ENCODE measurements at regions not wholly inside any gene's neighbourhood (a gene's known extent, or its start where the extent isn't known, plus 50 kb on each side); places are given as distances from the start of the nearest gene placed in this dataset.

GRCh38 chr1:88118176-88118845, 565.8 kb upstream of the PKN2 start:
- FAIRE-seq (no peak), DNase-seq (ENCODE audit: low spot score) (no peak)

- DNase-seq (ENCODE audit: low spot score) (no peak), FAIRE-seq (no peak)
These were observed 559.5 kb upstream of the PKN2 start for GRCh38 chr1:88124614-88125013.

DNA sequence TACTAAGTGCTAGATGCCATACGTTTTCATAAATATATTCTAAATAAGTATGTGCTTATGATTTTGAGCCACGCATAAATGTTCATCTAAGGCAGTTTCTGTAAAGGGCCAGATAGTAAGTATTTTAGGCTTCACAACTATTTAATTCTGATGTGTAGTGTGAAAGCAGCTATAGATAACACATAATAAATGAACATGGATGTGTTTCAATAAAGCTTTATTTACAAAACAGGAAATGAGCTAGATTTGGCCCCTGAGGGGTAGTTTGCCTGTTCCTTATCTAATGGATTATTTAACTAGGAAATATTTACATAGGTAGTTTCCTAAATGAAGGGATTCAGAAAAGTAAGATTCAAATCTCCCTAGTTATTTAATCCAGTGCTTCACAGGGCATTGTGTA, 557.6 kb upstream of the PKN2 start:
- DNase-seq (ENCODE audit: low spot score) (no peak), FAIRE-seq (no peak)

DNA sequence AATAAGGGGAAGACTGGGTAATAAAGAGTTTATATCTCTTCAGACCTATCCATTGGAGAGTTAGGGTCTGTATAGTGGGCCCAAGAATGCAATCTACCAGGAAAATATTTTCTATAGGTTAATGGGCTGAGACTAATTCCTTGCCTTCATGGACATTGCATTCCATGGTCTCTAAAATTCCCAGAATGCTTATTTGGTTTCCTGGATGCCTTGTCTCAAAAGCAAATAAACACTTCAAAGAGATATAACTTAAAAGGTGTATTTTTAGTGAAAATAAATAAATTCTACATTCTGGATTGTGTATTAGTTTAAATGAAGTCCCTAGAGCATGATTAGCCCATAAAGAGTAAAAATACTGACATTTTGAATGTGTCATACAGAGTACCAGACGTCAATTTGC, 550.1 kb upstream of the PKN2 start:
- DNase-seq (ENCODE audit: low spot score) (no peak), FAIRE-seq (no peak)

- DNase-seq (ENCODE audit: low spot score) (no peak), FAIRE-seq (no peak)
These were observed 548.8 kb upstream of the PKN2 start for GRCh38 chr1:88134983-88135921.

GRCh38 chr1:88139633-88140032, 544.4 kb upstream of the PKN2 start:
- no peak for DNase-seq (ENCODE audit: low spot score)
- FAIRE-seq = no peak

GRCh38 chr1:88140325-88140724, 543.7 kb upstream of the PKN2 start:
- FAIRE-seq (no peak), DNase-seq (ENCODE audit: low spot score) (no peak)

DNA sequence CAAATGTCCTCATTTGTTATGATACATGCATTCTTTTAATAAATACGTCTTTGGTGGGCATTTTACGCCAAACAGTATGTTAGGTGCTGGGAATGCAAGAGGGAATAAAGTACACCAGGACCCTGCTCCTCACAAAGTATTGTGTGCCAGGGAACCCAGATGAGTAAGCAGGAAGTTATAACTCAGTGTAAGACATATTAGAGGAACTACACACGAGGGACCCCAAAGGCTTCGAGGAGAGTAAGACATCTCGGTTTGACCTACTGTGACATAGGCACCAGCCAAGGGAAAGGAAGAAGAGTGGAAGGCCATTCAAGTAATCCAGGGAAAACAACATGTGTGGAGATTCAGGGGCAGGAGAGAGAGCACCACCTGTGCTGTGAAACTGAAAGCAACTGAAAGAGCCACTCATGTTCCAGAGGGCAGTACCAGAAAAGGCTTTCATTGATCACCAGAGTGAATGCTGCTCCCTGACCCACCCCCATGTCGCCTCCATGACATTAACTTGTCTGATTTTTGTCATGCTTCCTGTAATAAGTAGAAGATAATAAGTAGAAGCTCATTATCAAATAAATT, 542.5 kb upstream of the PKN2 start:
- DNase-seq (ENCODE audit: low spot score) (peak; percentile 4), FAIRE-seq (no peak)

GRCh38 chr1:88145752-88146151, 538.3 kb upstream of the PKN2 start:
- FAIRE-seq = no peak
- DNase-seq (ENCODE audit: low spot score) = no peak

- no peak for FAIRE-seq
These were observed 534.4 kb upstream of the PKN2 start for GRCh38 chr1:88149686-88150085.

DNA sequence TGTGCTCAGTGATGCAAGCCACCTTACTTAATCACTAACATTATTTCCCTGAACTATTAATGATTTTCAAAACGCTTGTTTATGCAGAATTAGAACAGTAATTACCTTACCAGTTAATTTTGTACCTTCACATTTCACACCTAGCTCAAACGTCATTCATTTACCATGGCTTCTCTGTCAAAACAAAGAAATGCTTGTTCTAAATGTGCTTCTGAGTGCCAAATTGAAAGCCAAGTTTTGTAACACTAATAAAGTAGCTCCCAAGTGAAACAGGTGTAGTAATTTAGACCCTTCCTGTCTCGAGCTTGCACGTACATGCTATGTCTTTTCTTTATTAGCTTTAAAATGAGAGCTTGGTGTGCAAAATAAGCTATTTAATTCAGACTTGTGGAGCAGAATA, 533.7 kb upstream of the PKN2 start:
- DNase-seq (ENCODE audit: low spot score) (no peak), FAIRE-seq (no peak)

More at GRCh38 chr1:88149686-88150085, 534.4 kb upstream of the PKN2 start:
- no peak for DNase-seq (ENCODE audit: low spot score)

DNA sequence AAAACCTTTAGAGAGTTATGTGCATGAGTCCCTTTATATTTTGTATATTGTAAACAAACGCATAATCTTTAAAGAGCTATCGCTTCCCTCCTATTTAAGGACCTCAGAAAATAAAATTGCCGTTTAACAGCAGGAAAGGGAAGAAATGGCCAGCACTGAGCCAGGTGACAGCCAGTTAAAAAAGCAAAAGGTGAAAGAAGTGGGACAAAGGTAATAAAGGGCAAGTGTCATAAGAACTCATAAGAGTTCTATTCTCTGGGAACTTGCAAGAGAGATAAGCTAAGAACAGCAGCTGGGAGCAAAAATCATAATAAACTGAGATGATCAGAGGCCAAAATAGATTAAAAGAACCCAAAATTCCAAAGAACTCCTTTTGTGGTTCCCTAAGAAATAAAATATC, 520.9 kb upstream of the PKN2 start:
- FAIRE-seq (no peak), DNase-seq (ENCODE audit: low spot score) (no peak)

- DNase-seq (ENCODE audit: low spot score) = no peak
- no peak for FAIRE-seq
These were observed 515.9 kb upstream of the PKN2 start for GRCh38 chr1:88168126-88168525.

DNA sequence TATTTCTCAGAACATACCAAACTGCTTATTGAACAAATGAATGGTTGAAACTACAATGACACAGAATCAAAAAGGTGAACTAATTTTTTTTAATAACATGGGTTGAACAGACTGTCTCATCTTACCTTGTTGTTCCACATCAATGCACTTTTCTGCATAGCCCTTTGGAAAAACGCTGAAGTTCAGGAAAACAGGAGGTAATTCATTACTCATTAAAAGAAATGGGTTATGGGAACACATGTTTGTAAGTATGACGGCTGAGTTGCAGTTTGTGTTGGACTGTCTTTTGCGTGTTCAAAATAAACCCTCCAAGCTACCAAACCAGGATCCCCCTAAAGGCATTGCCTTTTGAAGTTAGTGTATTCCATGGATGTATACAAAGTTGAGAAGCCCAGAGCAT, 514.9 kb upstream of the PKN2 start:
- FAIRE-seq (no peak), DNase-seq (ENCODE audit: low spot score) (no peak)

GRCh38 chr1:88169939-88170338, 514.1 kb upstream of the PKN2 start:
- no peak for DNase-seq (ENCODE audit: low spot score)
- no peak for FAIRE-seq

DNA sequence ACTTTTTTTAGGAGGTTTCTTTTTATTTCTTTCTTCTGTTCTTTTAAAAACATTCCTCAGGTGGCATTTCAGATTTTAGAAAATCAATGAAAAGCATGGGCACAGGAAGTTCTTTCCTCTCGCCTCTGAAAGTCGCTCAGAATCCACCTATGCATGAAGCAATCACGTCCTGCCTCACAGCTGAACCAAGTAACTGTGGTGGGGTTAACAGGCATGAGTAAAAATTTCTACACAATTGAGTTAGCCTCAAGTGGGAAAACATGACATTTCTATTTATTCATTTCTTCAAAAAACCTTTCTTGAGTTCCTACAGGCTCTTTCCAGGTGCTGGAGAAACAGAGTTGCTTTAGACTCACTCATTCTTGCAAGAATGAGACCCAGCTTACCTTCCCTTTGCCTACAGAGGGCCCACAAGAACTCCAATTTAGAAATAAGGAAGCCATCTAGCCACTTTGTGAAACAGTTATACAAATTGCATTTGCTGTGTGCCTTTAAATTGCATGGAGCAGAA, 508.9 kb upstream of the PKN2 start:
- FAIRE-seq = no peak
- peak; percentile 2 for DNase-seq (ENCODE audit: low spot score)

GRCh38 chr1:88175631-88176226, 508.3 kb upstream of the PKN2 start:
- DNase-seq (ENCODE audit: low spot score) = peak; percentile 35
- peak; percentile 78 for FAIRE-seq

- FAIRE-seq (no peak), DNase-seq (ENCODE audit: low spot score) (no peak)
These were observed 504.1 kb upstream of the PKN2 start for GRCh38 chr1:88179943-88180342.

DNA sequence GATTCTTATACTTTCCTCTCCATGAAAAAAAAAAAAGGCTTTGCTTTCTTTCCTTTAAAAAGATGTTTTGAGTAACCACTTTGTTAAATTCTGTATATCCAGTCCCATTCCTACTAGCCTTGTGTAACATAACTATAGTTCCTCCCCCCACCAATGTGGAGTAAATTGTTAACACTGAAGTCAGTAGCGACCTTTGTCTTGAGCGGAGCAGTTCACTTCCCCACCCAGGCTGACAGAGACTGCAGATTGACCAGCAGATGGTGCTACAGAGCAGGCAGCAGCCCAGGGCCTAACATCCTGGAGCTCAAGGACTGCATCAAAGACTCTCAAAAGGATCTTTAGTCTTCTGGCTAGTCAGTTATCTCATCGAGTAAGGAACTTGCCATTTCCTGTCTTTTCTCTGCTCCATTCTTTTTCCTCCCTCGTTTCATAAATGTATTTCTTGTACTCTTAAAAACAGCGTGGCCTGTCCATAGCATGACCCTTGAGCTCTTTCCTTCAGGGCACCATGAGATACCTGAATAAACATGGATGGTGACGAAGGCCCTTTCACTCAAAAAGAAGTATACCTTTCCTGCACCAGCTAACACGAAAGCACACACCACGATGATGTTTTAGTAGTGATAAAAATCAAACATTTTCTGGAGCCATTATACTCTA, 503.5 kb upstream of the PKN2 start:
- FAIRE-seq (peak; percentile 27), DNase-seq (ENCODE audit: low spot score) (peak; percentile 72)

DNA sequence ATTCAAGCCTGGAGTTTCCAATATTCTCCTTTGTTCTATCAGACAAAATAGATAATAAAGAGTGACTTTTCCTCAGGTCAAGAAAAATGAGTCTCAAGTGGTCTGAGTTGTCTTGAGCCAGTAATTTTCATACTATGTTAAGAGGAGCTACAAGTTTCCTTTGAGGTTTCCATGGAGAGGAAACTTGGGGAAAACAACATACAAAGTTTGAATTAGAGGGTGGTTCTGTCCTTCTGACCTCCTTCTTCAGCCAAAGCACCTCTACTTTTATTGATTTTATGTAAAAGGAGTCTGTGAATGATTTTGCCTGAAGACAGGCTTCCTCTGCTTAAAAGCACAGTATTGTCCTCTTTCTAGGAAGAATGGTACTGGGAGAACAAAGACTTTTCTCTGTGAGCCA, 497.2 kb upstream of the PKN2 start:
- DNase-seq (ENCODE audit: low spot score) (no peak), FAIRE-seq (no peak)

DNA sequence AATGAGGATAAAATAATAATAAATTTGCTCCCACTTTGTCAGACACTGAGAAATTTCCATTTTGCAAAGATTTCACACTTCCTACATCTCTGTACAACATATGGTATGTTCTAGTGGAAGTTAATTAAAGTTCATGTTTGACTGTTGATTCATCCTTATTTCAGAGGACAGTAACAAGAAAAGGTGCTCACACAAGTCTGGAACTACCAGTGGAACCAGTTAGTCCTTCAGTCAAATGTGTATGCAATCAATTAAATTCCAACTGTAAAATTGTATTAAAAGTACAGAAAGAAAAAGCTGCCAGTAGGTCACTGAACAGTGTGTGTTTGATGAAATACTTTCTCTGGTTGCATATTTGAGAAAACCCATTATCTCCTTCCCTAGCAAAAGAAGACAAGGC, 496.0 kb upstream of the PKN2 start:
- FAIRE-seq = no peak
- DNase-seq (ENCODE audit: low spot score) = no peak
